HG03066 (cell line): ENCODE measurements at regions not wholly inside any gene's neighbourhood (a gene's known extent, or its start where the extent isn't known, plus 50 kb on each side); places are given as distances from the start of the nearest gene placed in this dataset.

Source experiments
- ATAC-seq: cut with Tn5 transposase; IDR thresholded peaks from one replicate; pipeline ENCODE4 v1.9.1; 2021; ENCODE audit warnings: low read depth; ENCODE audit not compliant: unreplicated experiment

GRCh38 chr3:55189359-55189801, 261.5 kb upstream of the LRTM1 start:
- ATAC-seq, result no peak

GRCh38 chr3:55185380-55185779, 257.5 kb upstream of the LRTM1 start:
- no peak for ATAC-seq

- no peak for ATAC-seq
Measured at GRCh38 chr3:55183201-55183600, 255.3 kb upstream of the LRTM1 start.

- ATAC-seq, result no peak
Measured at GRCh38 chr3:55180936-55181535, 253.2 kb upstream of the LRTM1 start.

GRCh38 chr3:55180161-55180560, 252.3 kb upstream of the LRTM1 start:
- ATAC-seq, result no peak

- no peak for ATAC-seq
Measured at GRCh38 chr3:55178336-55178735, 250.5 kb upstream of the LRTM1 start.

GRCh38 chr3:55177749-55178148, 249.9 kb upstream of the LRTM1 start:
- ATAC-seq, result no peak

GRCh38 chr3:55175423-55175822, 247.6 kb upstream of the LRTM1 start:
- ATAC-seq, result no peak

GRCh38 chr3:55174747-55175146, 246.9 kb upstream of the LRTM1 start:
- no peak for ATAC-seq

- ATAC-seq, result no peak
Measured at GRCh38 chr3:55173504-55173903, 245.6 kb upstream of the LRTM1 start.

- no peak for ATAC-seq
Measured at GRCh38 chr3:55172913-55173312, 245.1 kb upstream of the LRTM1 start.

GRCh38 chr3:55170444-55170843, 242.6 kb upstream of the LRTM1 start:
- no peak for ATAC-seq

- no peak for ATAC-seq
Measured at GRCh38 chr3:55169608-55170072, 241.8 kb upstream of the LRTM1 start.

- no peak for ATAC-seq
Measured at GRCh38 chr3:55169161-55169560, 241.3 kb upstream of the LRTM1 start.

GRCh38 chr3:55167586-55168317, 239.9 kb upstream of the LRTM1 start:
- no peak for ATAC-seq

- ATAC-seq, result no peak
Measured at GRCh38 chr3:55166576-55167555, 239.0 kb upstream of the LRTM1 start.

- no peak for ATAC-seq
Measured at GRCh38 chr3:55165704-55166405, 238.0 kb upstream of the LRTM1 start.

- no peak for ATAC-seq
Measured at GRCh38 chr3:55165278-55165677, 237.4 kb upstream of the LRTM1 start.

GRCh38 chr3:55164876-55165275, 237.0 kb upstream of the LRTM1 start:
- ATAC-seq, result no peak

GRCh38 chr3:55164191-55164590, 236.3 kb upstream of the LRTM1 start:
- no peak for ATAC-seq
